NAMALWA (cell line): ENCODE measurements at regions not wholly inside any gene's neighbourhood (a gene's known extent, or its start where the extent isn't known, plus 50 kb on each side); places are given as distances from the start of the nearest gene placed in this dataset.

Experiments used
- DNase-seq: peaks from one replicate; pipeline ENCODE4 v3.0.0-alpha.2; 2015; ENCODE audit warnings: low spot score

DNA sequence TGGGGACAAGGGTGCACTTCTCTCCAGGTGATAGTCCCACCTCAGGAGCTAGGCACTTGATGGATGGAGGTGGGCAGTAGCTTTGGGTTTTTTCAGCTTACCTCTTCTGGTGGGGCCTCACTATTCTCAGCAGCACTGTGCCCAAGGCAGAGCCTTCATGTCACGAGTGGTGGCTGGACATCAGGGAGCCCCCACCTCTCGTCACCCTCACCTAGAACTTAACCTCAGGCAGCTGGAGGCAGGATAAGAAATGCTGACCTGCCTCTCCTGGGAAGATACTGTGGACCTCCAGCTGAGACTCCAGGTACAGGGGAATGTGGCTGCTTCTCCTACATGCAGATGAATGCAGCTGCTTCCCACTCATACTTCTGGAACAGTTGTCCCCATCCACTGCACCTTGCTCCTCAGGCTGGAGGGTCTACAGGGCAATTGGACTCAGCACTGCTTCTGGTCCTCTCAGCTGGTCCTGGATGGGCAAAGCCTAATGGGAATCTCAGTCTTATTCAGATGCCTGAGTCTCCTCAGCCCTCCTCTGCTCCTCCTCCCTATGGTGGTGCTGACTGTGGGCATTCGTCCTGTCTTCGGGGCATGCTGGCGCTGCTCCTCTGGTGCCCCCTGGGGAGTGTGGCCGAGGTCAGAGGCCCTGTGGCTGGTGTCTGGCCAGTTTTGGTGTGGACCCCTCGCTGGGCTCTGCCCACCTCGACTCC, 129.9 kb downstream of the KLF13 start:
- no peak for DNase-seq

GRCh38 chr15:31457161-31457560, 130.5 kb downstream of the KLF13 start:
- DNase-seq, result peak; percentile 35

DNA sequence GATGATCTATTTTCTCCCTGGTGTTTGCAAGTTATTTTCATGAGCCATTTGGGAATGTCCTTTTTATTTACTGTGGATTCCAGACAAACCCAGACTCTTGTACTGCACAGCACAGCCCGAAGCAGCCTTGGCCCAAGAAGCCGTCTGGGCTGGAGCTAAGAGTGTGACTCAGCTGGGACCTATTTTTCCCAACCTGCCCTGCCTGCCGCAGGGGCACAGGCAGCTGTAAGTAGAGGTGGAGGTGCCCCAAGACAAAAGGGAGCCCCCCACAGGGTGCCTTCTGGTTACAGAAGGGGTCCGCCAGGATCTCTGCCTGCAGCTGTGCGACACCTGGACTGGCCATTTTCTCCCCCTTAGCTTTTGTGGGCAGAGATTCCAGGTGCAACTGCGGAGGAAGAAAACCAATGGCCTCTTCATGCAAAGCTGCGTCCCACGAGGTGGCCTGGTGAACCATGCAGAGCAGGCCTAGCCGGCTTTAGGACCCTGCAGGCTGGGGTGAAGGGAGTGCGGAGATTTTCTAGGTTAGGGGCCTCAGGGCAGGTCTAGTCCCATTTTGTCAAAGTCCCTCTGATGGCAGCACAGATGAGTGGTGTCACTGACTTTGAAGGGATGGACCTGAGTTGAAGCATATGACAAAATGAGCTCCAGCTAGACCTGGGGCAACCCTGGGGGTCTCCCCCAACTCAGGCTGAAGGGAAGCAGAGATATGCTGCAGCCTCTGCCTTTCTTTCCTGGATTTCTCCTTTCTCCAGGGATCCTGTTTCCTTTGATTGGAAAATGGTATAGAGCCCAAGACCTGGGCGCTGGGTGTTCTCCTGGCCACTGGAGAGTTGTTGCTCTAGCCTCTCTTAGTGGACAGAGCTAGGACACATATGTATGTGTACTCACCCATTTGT, 131.2 kb downstream of the KLF13 start:
- peak; percentile 90 for DNase-seq

DNA sequence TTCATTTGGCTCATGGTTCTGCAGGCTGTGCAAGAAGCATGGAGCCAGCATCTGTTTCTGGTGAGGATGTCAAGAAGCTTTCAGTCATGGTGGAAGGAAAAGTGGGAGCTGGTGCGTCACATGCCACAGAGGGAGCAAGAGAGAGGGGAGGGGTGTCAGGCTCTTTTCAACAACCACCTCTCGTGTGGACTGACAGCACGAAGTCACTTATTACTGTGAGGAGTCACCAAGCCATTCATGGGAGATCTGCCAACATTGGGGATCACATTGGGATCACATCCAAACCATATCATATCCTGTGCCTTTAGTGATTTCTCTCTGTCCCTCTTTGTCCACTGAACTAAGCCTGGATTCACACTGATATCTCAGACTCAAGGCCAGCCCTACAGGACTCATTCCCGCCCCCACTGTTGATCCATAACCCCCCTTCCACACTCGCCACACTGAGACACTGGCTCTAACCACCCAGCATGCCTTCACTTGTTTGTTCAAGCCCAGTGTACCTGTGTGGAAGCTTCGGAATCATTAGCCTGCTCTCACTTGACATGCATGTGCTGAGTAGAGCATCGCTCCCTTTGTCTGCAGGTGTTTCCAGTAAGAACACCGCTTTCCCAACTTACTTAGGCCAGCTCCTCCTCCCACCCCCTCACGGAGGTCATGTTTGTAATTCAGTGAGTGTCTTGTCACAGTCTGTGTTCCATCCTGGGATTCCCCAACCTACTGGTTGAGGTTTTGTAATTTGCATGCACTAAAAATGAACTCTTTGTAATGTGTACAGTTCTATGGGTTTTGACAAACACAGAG, 132.2 kb downstream of the KLF13 start:
- peak; percentile 88 for DNase-seq

DNA sequence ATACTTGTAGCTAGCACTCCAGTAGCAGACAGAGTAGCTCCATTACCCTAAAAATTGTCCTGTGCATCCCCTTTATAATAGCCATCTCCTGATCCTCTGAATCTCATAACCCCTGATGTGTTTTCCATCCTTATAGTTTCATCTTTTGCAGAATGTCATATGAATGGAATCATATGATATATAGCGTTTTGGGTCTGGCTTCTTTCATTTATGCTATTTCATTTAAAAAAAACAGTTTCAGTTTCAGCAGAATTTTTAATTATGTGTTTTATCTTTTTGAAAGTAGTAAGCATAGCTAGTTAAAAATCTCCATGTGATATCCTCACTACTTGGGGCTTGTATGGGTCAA, 132.7 kb downstream of the KLF13 start:
- DNase-seq, result no peak

DNA sequence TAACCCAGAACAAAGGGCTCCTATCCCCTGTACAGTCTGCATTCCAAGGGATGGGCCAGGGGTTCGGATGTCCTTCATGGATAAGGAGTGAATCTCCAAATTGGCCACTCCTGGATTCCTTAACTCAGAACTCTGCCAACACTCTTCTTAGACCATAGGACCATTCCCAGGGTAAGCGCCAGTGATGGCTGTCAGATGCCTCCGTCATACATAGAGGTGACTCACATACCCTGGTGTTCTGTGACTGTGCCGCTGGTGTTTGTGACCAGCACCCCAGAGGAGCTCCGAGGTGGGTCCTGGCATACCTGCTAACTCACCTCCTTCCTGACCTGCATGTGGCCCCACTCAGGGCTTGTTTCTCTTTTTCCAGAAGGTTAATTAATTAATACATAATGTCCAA, 134.7 kb downstream of the KLF13 start:
- DNase-seq, result no peak

DNA sequence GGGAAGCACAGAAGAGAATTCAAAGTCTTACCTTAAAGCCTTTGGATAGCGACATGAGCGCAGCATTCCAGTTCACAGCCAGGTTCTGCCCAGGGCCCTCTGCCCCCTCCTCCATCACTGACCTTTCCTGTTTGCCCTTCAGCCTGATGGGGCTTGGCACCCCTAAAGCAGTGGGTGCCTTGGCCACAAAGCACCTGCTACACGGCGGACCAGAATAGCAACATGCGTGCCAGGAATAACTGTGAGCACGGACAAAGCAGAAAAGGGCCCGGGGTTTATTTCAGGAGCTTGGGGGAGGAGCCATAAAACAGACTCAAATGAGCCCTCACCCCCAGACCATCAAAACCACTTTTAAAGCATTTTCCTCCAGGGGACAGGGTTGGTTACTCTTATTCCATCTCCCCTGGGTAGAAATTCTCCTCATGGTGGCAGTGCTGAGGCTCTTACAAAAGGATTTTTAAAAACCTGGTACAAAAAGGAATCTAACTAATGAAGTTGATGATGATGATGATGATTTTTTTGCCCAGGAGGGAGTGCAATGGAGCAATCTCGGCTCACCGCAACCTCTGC, 135.4 kb downstream of the KLF13 start:
- DNase-seq, result peak; percentile 59

DNA sequence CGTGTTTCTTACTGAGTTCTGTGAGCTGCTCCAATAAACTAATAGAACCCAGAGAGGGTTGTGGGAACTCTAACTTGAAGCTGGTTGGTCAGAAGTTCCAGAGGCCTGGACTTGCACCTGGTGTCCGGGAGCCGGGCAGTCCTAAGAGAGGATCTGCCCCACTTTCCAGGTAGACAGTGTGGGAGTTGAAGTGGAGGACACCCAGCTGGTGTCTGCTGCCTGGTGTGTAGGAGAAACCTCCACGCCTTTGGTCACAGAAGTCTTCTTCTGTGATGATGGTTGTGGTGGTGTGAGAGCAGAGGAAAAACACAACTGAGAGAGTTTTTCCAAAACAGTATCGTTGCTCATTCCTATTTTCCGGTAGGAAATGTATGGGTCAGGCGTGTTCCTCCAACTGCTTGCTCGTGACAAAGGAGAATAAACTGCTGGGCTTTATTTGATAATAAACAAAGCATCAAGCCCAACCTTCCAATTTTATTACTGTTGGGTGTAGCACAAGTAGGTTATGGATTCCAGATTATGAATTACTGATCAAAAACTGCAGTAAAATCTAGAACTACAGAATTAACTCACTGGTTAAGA, 137.0 kb downstream of the KLF13 start:
- DNase-seq, result peak; percentile 26

GRCh38 chr15:31464216-31465082, 137.8 kb downstream of the KLF13 start:
- peak; percentile 63 for DNase-seq

GRCh38 chr15:31465083-31465955, 138.7 kb downstream of the KLF13 start:
- no peak for DNase-seq

DNA sequence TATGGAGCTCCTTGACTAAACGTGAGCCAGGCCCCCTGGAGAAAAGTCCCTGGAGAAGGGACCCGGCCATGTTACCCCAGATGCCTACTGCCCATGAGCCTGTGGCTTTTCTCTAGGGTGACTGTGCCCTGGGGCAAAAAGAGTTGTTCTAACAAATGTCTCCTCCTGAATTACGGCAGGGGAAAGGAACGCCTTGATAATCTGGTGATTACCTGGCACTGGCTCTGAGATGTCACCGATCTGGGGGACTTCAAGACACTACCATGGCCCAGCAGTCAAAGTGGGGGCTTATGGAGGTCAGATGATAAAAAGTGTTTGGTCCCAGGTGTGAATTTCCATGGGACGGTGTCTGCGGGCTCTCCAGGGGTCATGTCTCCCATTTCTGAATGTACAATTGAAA, 140.7 kb downstream of the KLF13 start:
- no peak for DNase-seq

DNA sequence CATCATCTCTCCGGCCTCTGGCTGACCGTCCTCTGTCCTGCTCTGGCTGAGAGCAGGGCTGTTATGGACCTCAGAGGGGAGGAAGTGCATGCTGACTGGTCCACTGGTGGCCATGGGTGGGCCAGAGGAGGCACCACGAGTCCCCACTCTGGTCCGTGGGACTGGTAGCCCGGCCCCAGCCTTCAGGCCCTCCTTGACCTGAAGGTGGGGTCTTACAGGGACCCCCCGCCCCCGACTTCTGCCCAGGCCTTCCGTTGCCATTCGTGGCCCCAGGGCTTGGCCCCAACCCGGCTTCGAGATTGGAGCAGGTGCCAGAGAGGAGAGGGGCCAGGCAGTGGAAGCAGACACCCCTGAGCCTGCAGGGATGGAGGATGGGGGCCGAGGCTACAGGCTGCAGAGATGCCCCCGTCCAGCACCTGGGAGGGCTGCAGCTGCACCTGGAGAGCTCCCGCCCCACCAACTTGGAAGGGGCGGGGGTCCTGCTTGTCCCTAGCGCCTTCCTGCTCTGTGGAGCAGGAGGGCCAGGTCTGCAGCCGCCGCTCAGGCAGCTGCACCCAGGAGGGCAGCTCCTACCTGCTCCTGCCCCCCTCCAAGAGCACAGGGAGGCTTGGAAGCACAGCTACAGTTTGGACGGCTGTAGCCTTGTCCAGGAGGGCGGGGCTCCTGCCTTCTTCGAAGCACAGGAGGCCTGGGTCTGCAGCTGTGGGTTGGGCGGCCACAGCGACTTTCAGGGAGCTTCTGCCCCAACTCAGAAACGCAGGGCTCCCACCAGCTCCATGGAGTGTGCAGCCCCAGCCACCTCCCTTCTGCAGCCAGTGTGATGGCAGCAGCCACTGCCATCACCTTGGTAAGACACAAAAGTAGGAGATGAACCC, 142.5 kb downstream of the KLF13 start:
- DNase-seq, result no peak

- DNase-seq, result peak; percentile 28
Observed at GRCh38 chr15:31469786-31470525, 143.3 kb downstream of the KLF13 start.

GRCh38 chr15:31470756-31471155, 144.1 kb downstream of the KLF13 start:
- DNase-seq, result peak; percentile 46

GRCh38 chr15:31471731-31472430, 145.2 kb downstream of the KLF13 start:
- no peak for DNase-seq

DNA sequence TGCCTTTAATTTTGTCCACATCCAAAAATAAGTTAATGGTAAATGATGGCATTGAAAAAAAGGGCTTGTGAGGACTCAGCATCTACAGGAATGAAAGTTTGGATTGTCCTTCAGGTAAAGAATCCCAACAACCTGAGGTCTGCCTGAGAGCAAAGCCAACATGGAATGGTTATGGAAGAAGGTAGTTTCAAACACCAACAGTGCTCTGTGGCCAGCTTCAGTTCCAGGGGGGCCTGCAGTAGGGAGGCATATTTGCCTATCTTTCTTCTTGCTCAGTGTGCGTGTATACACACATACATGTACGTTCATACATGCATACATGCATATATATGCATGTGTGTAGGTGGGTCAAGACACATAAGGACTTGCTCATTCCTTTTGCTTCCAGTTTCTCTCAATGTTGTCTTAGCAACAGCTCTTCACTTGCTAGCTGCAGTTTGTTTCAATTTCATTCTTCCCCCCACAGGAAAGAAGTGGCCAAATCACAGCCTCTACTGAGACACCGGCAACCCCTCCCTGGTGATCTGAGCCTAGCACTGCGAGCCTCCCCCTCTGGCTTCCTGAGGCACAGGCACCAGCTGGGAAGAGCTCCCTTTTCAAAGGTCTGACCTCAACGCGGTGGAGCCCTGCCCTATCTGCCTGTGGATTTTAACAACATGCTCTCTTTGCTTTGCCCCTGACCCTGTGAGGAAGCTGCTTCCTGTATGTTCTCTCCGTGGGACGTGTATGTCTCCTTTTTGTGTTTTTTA, 146.2 kb downstream of the KLF13 start:
- peak; percentile 68 for DNase-seq
